H54 (cell line): ENCODE measurements at regions not wholly inside any gene's neighbourhood (a gene's known extent, or its start where the extent isn't known, plus 50 kb on each side); places are given as distances from the start of the nearest gene placed in this dataset.
"Not testable (repeated sequence)": the region's sequence is repeated elsewhere in the genome, so short reads cannot be mapped to it uniquely, and the experiment has no call there.

Experiments
- DNase-seq: peaks from one replicate; pipeline ENCODE4 v3.0.0; 2011; ENCODE audit warnings: low spot score, mixed read lengths; ENCODE audit not compliant: insufficient read length
- FAIRE-seq: peaks from 3 replicates; lab custom pipeline; 2011; peaks lifted over from hg19 to GRCh38; lab: Jason Lieb, UNC
- POLR2A ChIP-seq: IDR thresholded peaks from 2 replicates; pipeline ENCODE4 v1.6.1; 2011; ENCODE audit warnings: low read depth, mild to moderate bottlenecking, low read length

- FAIRE-seq: no peak
- no peak for TF ChIP-seq POLR2A
- DNase-seq: no peak
Measured at GRCh38 chr5:5738797-5739489, 316.5 kb downstream of the ICE1 start.

GRCh38 chr5:5736007-5736406 is 313.5 kb downstream of the ICE1 start:
- no peak for TF ChIP-seq POLR2A
- no peak for FAIRE-seq

DNA sequence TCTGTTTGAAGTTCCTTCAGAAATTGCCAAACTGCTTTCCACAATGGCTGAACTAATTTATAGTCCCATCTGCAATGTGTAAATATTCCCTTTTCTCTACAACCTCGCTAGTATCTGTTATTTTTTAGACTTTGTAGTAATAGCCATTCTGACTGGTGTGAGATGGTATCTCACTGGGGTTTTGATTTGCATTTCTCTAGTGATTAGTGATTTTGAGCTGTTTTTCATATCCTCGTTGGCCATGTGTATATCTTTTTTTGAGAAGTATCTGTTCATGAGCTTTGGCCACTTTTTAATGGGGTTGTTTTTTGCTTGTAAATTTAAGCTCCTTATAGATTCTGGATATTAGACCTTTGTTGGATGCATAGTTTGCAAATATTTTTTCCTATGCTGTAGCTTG is 310.6 kb downstream of the ICE1 start:
- not testable (repeated sequence) for DNase-seq, FAIRE-seq

More at GRCh38 chr5:5736007-5736406, 313.5 kb downstream of the ICE1 start:
- DNase-seq: no peak

DNA sequence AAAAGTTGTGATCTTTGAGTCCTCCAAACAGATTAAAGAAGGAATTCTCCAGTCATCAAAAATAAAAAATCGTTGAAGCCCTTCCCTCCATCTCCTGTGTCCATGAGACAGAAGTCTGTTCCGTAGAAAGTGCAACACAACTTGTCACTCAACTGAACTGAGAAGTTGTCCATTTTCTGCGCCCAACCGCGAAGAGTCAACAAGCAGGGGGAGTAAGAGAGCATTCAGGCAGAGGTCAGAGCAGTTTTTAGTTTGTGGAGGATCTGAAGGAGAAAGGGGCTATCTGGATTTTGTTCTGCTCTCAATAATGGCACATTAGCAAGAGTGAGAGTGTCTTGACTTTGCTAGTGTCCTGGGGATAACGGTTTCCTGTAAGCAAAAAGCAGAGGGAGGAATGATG is 303.9 kb downstream of the ICE1 start:
- no peak for DNase-seq
- no peak for FAIRE-seq
- no peak for TF ChIP-seq POLR2A

DNA sequence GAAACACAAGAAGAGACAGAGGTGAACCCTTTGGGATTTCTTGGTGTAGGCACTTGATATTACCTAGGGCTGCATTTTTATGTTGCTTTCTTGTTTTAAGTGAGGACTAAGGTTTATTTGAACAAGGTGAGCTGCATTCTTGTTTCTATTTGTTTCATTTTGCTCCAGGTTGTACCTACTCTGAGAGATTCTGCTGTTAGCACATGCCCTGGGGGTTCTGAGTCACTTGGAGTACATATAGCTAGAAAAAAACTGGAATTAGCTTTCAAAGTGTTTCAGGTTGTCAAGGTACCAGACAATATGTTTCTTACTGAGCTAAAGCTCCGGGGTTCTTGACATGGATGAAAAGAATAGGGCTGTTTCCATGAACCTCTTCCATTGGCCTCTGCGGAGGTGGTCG is 299.4 kb downstream of the ICE1 start:
- DNase-seq (no peak), FAIRE-seq (no peak)

GRCh38 chr5:5719292-5719691 is 296.8 kb downstream of the ICE1 start:
- no peak for TF ChIP-seq POLR2A
- FAIRE-seq (no peak), DNase-seq (no peak)

More for the DNA sequence above, 299.4 kb downstream of the ICE1 start:
- no peak for TF ChIP-seq POLR2A

DNA sequence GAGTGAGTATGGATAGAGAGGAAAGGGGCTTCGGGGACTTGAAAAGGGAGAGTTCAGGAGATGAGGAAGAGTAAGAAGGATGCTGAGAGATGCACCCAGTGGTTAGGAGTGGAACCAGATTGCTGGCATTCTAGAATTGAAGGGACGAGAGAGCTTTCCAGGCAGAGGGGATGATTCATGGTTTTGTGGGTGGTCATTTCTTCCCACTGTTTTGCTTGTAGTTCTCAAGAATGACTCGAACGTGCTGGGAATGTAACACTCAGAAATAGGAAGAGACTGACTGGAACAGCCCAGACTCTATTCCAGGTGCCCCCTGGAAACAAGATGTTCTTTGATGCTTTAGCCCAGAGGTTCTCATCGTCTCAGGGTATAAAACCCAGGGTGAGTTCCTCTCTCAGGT is 294.2 kb downstream of the ICE1 start:
- FAIRE-seq: no peak
- TF ChIP-seq POLR2A: no peak
- DNase-seq: no peak

DNA sequence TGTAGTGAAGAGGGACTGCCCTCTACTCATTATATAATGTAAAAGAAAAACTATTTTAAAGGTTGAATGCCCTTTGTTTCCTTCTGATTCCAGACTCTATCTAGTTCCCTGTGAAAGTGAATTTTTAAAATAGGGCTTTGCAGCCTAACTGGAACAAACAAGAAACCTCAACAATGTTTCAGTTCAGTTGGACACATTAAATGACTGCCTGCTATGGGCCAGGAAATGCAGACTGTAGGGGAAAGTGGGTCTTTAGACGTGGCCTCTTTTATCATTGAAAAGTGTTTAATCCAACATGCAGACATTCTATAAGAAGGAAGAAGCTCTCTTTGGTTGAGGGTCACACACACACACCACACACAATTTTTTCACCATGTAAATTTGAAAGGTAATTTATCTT is 289.1 kb downstream of the ICE1 start:
- TF ChIP-seq POLR2A: no peak
- FAIRE-seq (no peak), DNase-seq (no peak)

GRCh38 chr5:5711112-5711511 is 288.6 kb downstream of the ICE1 start:
- FAIRE-seq (no peak), DNase-seq (no peak)
- no peak for TF ChIP-seq POLR2A

GRCh38 chr5:5710471-5710870 is 288.0 kb downstream of the ICE1 start:
- no peak for TF ChIP-seq POLR2A
- FAIRE-seq (no peak), DNase-seq (no peak)

- DNase-seq (no peak), FAIRE-seq (no peak)
- no peak for TF ChIP-seq POLR2A
Measured at GRCh38 chr5:5708367-5708919, 286.0 kb downstream of the ICE1 start.

- no peak for TF ChIP-seq POLR2A
- DNase-seq: no peak
- FAIRE-seq: no peak
Measured at GRCh38 chr5:5705010-5705409, 282.5 kb downstream of the ICE1 start.

DNA sequence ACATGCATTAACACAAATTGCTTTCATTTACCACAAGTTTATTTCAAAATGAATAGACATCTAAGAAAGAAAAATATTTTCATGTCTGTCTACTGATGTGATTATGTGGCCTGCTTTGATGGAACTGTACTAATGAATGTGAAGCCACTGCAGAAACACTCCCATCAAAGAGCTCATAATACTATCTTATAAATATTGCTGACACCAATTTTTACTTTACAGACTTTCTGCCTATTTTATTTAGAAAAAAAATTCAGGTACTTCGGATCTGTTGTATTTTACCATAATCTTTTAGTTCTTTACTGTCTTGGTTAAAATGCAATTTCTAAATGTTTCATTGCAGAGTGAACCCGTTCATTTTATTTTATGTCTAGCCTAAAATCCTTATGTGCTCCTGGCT is 281.9 kb downstream of the ICE1 start:
- no peak for TF ChIP-seq POLR2A
- FAIRE-seq: no peak
- no peak for DNase-seq

- no peak for FAIRE-seq
- no peak for DNase-seq
- TF ChIP-seq POLR2A: no peak
Measured at GRCh38 chr5:5702934-5703333, 280.5 kb downstream of the ICE1 start.

DNA sequence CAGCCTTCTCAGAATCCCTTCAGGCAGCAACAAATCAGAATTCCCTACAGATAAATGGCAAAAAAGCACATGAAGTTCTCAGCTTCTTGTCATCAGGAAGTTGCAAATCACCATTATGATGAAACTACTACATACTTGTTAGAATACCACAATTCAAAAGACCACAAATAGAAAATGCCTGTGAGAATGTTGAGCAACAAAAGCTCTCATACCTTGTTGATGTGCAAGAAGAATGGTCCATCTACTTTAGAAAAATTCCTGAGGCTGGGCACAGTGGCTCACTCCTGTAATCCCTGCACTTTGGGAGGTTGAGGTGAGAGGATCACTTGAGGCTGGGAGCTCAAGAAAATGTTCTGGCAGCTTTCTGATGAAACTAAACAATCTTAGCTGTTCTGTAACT is 278.1 kb downstream of the ICE1 start:
- FAIRE-seq: no peak
- no peak for DNase-seq
- no peak for TF ChIP-seq POLR2A
